ENCODE measurements at regions not wholly inside any gene's neighbourhood (a gene's known extent, or its start where the extent isn't known, plus 50 kb on each side); places are given as distances from the start of the nearest gene placed in this dataset.

- TF ChIP-seq EGR1 (IDR thresholded peaks at IDR 0.05; ENCODE audit: borderline replicate concordance in 1 of 2, low read depth in 2 of 2, low read length in 2 of 2): no peak
Measured at GRCh38 chr16:86951041-86951822, 366.0 kb downstream of the C16orf95 start (continued).

GRCh38 chr16:86951831-86952598 is 365.2 kb downstream of the C16orf95 start:
- FAIRE-seq (no peak), DNase-seq (ENCODE audit: low read depth, low spot score) (no peak), ATAC-seq (no peak)
- no peak overlapping the region for H3K4me3 ChIP-seq
- no peaks in the 10 kb centered on the region for H3K9me3 ChIP-seq (replicated peaks; ENCODE audit: control insufficient read depth, insufficient read depth, low read length)
- no peak overlapping the region for H3K27ac ChIP-seq (ENCODE audit: control insufficient read depth, insufficient read depth)
- intact Hi-C loops (cut with micrococcal nuclease; ENCODE audit: unreplicated experiment): no loop called here
- no peak overlapping the region for H2AFZ ChIP-seq (ENCODE audit: control insufficient read depth, low read depth, low read length)
- ChIA-PET POLR2A (no interaction called here), SMC1A (ENCODE audit: uncharacterized antibody, unreplicated experiment) (no interaction called here), RAD21 (ENCODE audit: unreplicated experiment) (interaction anchor here (0.6 kb wide), 1 partner anchor 104 kb away, joined by 3 read pairs; no protein-coding TSS in a partner anchor), CTCF (no interaction called here)
- BruUV-seq (replicated peaks): no TSS peak
- no peaks in the 10 kb centered on the region for H3K79me2 ChIP-seq (ENCODE audit: control insufficient read depth, insufficient read depth, low read length)
- no peak overlapping the region for H3K4me2 ChIP-seq (ENCODE audit: control insufficient read depth, insufficient read depth)
- H3K36me3 ChIP-seq (ENCODE audit: control insufficient read depth in 2 of 2, insufficient read depth in 2 of 2, low read length in 1 of 2): no peaks in the 10 kb centered on the region
- in situ Hi-C loops (cut with MboI): no loop called here
- WGBS (ENCODE audit: insufficient coverage, insufficient replicate concordance, low lambda C conversion rate, missing lambda C conversion rate): 42% methylated on average over 13 of the region's 13 CpGs
- no peak overlapping the region for H3K9ac ChIP-seq (ENCODE audit: control insufficient read depth, insufficient read depth, low read length)
- H4K20me1 ChIP-seq (ENCODE audit: control insufficient read depth, insufficient read depth): no peaks in the 10 kb centered on the region
- no peaks in the 10 kb centered on the region for H3K4me1 ChIP-seq (ENCODE audit: control insufficient read depth, insufficient read depth, low read length)
- H3K27me3 ChIP-seq (replicated peaks in 1 of 2; ENCODE audit: control insufficient read depth in 2 of 2, insufficient read depth in 2 of 2, low read length in 1 of 2): no peaks in the 10 kb centered on the region
- TF ChIP-seq SREBF1 (IDR thresholded peaks at IDR 0.05; ENCODE audit: low read length) (no peak), GABPA (IDR thresholded peaks at IDR 0.05; ENCODE audit: low read depth) (no peak), MLLT1 (IDR thresholded peaks at IDR 0.05) (no peak), BHLHE40 (IDR thresholded peaks at IDR 0.05; ENCODE audit: borderline replicate concordance in 1 of 2, low read depth in 2 of 2, low read length in 1 of 2) (no peak), E2F8 (IDR thresholded peaks at IDR 0.05; ENCODE audit: low read depth, partially characterized antibody) (no peak), JUNB (IDR thresholded peaks at IDR 0.05) (no peak), IRF5 (IDR thresholded peaks at IDR 0.05; ENCODE audit: borderline replicate concordance) (no peak), EP300 (IDR thresholded peaks at IDR 0.05; ENCODE audit: borderline replicate concordance in 1 of 2, control insufficient read depth in 1 of 2, low read depth in 2 of 2, low read length in 2 of 2) (no peak), SUZ12 (IDR thresholded peaks at IDR 0.05; ENCODE audit: unreplicated experiment) (no peak), CHD1 (IDR thresholded peaks at IDR 0.05; ENCODE audit: low read depth, low read length) (no peak), SKIL (IDR thresholded peaks at IDR 0.05; ENCODE audit: low read depth, poor library complexity, severe bottlenecking) (no peak)
